Epithelial cell of esophagus (primary cell): ENCODE measurements at regions not wholly inside any gene's neighbourhood (a gene's known extent, or its start where the extent isn't known, plus 50 kb on each side); places are given as distances from the start of the nearest gene placed in this dataset.

ENCODE experiments used
- DNase-seq: peaks from one replicate; pipeline ENCODE4 v3.0.0; 2010; ENCODE audit warnings: low read depth
- H3K4me3 ChIP-seq: 2 replicates; pipeline ENCODE4 v1.5.1; 2011; ENCODE audit warnings: mild to moderate bottlenecking, low read length, control low read depth
- TF ChIP-seq, protein P1 (sequence below): IDR thresholded peaks from 2 replicates; pipeline ENCODE4 v1.5.1; 2011; ENCODE audit warnings: low read depth, mild to moderate bottlenecking, low read length, control low read depth, inconsistent platforms; ENCODE audit not compliant: insufficient read depth; ENCODE audit errors: missing control alignments

DNA sequence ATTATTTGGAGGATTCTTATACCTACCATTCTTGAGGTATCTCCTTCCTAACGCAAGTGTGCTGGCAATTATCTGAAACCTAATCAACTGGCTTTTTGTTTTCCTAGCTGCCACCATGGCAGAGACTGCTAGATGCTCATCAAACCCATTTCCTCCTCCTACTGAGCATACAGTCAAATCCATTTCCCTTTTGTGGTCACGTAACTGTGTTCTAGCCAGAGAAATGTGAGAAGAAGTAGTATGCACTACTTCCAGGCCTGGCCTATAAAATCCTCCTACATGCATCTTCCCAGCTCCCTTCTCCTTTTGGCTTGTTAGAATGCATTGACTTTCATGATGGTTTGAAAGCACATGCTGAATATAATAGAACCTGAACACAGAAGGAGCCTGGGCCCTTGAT, 494.1 kb upstream of the MEIS1 start:
- DNase-seq = no peak
- H3K4me3 ChIP-seq = no peak overlapping the region
- TF ChIP-seq, protein P1, sequence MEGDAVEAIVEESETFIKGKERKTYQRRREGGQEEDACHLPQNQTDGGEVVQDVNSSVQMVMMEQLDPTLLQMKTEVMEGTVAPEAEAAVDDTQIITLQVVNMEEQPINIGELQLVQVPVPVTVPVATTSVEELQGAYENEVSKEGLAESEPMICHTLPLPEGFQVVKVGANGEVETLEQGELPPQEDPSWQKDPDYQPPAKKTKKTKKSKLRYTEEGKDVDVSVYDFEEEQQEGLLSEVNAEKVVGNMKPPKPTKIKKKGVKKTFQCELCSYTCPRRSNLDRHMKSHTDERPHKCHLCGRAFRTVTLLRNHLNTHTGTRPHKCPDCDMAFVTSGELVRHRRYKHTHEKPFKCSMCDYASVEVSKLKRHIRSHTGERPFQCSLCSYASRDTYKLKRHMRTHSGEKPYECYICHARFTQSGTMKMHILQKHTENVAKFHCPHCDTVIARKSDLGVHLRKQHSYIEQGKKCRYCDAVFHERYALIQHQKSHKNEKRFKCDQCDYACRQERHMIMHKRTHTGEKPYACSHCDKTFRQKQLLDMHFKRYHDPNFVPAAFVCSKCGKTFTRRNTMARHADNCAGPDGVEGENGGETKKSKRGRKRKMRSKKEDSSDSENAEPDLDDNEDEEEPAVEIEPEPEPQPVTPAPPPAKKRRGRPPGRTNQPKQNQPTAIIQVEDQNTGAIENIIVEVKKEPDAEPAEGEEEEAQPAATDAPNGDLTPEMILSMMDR = no peak

DNA sequence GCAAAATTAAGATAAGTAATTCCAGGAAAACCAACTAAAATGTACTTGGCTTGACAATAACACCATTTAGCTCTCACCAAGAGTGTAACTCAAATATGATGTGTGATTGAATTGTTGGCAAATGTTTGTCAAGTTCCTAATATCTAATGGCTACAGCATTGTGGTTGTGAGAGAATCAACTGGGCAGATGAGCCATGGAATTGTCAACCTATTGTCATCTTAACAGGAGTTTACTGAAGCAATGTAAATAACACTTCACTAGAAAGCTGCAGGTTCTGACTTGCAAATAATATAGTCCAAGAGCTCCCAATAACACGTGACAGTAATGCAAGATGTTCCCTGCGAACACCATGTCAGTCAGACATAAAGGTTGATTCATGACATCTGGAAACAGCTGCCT, 495.2 kb upstream of the MEIS1 start:
- no peak overlapping the region for H3K4me3 ChIP-seq
- TF ChIP-seq, protein P1 = no peak
- peak; percentile 37 for DNase-seq

DNA sequence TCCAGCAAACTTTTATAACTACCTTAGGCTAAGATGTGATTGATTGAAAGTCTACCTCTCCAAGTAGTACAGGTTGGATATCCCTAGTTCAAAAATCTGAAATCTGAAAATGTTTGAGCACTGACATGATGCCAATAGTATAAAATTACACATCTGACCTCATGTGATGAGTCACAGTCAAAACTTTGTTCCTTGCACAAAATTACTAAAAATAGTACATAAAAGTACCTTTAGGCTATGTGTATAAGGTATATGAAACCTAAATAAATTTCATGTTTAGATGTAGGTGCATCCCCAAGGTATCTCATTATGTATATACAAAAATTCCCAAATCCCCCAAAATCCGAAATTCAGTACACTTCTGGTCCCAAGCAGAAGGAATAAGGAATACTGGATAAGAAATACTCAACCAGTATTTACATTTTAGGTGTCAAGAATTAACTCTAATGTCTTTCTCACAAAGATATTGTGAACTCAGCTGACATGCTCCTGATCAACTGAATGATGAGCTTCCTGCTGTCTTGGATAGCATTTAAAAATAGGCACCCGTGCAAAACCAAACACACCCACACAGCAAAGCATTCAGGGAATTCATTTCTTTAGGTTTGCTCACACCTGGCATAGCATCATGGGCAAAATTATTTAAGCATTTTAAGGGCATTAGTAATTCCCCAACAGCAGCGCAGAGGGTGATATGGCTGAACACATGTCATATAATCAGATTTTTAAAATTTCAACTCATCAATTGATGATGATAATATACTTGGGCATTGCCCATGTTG, 497.4 kb upstream of the MEIS1 start:
- peak; percentile 31 for DNase-seq
- no peak overlapping the region for H3K4me3 ChIP-seq
- TF ChIP-seq, protein P1 = no peak

DNA sequence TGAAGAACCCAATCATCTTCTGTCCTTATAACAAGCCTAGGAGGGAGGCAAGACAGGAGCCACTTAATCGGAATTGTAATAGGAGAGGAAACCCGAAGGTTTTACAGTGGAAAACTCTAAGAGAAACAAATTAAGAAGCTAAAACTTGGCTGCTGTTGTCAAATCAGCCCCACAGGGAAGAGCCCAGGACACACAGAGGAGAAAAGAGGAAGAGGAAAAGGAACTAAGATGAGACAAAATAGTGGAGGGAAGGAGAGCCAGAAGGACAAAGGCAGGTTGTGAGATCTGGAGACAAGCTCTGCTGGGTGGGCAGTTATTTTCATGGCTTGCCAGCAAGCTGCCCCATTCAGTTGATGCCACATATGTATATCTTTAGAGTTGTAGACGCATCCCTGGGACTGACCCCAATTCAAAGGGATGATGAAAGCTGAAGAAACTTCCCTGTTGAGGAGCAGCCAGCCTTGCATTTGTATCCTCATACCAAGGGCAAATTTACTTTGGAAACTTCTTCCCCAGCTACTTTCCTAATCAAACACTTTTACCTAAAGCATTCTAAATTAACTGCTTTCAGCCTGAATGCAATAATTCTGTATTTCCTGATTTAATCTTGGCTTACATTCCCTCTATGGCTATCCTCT, 499.8 kb upstream of the MEIS1 start:
- DNase-seq = no peak
- no peak overlapping the region for H3K4me3 ChIP-seq
- TF ChIP-seq, protein P1 = no peak

DNA sequence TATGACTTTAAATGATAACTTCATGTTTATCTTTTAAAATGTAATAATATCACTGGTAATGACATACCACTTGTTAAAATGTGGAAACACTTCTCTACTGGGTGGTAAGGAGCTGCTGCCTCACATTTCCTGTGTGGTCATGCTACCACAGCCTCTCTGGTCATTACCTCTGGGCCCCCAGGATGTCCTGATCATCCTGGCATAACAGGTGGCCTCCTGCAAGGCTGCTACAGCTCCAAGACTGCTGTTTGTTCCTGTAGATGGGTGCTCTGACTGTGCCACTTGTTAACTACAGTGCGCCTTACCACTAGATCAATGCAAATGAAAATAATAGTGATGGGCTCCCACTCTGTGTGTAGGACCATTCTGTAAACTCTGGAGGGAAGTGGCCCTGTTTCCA, 500.2 kb upstream of the SPRED2 start:
- no peak for DNase-seq
- TF ChIP-seq, protein P1 = no peak
- H3K4me3 ChIP-seq = no peak overlapping the region

DNA sequence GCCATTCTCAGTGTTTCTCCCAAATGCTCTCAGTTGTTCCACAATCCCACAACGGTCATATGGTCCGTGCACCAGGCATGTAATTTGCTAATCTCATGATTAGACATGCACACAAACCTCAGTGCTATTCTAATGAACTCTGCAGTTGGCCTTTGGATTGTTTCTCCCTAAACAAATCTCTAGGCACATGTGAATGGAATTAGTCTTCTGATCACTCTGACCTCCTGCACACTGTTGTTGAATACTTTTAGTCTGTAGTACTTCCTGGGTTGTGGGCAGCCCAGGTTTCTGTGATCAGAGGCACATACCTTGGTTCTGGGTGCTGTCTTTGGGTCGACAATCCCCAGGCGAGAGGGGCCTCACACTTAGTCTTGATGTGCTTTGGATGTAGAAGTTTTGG, 498.7 kb upstream of the SPRED2 start:
- no peak overlapping the region for H3K4me3 ChIP-seq
- TF ChIP-seq, protein P1 = no peak
- no peak for DNase-seq
